Kidney glomerular epithelial cell (primary cell): ENCODE measurements at regions not wholly inside any gene's neighbourhood (a gene's known extent, or its start where the extent isn't known, plus 50 kb on each side); places are given as distances from the start of the nearest gene placed in this dataset.

Source experiments
- DNase-seq: peaks from one replicate; lab custom pipeline; 2025; lab: John Stamatoyannopoulos, UW

DNA sequence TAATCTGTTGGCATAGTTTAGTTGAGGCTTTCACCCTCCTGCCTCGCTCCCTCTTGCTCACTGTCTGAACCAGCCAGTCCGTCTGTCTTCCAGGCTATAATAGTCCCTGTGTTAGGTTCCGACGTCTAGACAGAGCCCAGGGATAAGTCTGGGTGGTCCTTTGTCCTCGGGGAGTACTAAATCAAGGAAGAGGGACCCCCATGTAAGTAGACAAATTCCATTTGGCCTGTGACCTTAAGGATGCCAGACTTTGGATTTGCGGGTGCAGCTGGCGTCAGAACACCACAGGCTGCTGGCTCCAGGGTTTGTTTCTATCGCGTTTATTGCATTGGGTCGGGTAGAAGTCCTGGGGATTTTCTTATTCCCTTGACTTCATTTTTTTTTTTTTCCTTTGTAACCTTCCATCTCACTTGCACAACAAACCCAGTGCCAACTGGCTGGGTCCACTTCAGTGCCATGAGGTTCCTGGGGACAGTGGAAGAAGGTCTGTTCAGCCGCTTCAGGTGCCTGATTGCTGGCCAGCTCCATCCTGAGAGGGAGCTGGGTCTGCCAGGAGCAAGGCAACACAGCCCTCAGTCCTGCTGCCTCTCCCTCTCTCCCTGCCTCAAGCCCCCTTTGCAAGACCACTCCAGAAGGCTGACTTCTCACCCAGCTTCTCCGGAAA lies 95.4 kb upstream of the KLHL25 start:
- DNase-seq = no peak

DNA sequence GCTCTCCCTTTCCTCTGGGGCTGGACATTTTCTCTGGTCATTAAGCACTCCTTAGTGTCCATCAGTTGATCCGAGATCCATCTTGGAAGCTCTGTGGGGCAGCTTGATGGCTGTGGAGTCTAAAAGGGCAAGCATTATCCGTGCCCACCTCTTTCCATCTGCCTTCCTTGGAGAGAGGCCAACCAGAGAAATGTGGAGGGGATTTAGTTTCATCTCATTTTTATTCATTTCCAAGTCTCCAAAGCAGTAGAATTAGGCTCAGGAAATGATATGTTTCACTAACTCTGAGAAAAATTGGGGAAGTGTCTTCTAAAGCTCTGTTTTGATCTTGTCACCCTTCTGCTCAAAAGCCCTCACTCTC lies 95.9 kb upstream of the KLHL25 start:
- DNase-seq = no peak

DNA sequence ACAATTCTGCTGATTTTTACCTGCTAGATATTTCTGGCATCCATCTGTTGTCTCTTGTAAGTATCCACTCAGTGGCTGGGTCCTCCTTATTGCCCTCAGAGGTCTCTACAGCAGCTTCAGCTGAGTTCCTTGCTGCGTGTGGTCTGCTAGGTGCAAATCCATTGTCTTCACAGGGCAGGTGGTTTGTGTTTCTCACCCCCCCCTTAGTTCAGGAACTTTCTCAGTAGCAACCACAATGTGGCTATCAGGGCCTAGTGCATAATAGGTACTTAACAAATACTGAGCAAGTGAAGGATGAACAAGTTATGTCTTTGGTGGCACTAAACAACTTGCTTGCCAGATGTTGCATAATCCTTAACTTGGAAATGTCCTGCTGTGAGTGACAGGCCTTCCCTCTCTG lies 96.7 kb upstream of the KLHL25 start:
- no peak for DNase-seq

DNA sequence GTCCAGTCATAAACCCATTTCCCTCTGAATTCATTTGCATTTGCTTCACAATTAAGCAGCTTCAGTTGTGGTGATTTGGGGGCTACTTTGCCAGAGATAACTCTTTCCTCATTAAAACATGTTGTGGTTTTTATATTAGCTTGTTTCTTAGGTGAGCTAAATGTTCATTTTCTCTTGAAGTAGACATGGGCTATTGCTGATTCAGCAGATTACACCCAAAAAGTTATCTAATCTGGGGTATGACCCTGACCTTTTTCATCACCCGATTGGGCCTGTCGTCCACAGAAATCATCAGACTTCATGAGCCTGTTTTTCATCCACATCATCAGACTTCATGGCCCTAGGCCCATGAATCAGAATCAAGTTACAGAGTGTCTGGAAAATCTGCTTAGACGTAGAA lies 97.5 kb upstream of the KLHL25 start:
- no peak for DNase-seq

DNA sequence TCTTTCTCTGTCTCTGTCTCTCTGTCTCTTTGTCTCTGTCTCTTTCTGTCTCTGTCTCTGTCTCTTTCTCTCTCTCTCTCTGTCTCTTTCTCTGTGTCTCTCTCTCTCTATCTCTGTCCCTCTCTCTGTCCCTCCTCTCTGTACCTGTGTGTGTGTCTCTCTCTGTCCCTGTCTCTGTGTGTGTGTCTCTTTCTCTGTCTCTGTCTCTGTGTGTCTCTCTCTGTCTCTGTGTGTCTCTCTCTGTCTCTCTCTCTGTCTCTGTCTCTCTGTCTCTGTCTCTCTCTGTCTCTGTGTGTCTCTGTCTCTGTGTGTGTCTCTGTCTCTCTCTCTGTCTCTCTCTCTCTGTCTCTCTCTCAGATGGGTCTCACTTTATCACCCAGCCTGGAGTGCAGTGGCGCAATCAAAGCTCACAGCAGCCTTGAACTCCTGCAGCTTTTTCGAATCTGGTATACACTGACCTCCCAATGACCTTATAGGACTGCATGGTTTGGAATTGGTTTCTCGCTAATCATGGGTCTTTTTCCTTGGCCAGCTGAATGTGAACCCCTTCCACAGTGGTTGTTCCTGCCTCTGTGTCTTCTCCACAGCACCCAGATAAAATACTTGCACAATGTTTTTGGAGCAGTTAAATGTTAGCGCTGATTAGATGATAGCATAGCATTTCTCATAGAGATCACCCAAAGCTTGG lies 102.6 kb upstream of the KLHL25 start:
- DNase-seq = no peak

DNA sequence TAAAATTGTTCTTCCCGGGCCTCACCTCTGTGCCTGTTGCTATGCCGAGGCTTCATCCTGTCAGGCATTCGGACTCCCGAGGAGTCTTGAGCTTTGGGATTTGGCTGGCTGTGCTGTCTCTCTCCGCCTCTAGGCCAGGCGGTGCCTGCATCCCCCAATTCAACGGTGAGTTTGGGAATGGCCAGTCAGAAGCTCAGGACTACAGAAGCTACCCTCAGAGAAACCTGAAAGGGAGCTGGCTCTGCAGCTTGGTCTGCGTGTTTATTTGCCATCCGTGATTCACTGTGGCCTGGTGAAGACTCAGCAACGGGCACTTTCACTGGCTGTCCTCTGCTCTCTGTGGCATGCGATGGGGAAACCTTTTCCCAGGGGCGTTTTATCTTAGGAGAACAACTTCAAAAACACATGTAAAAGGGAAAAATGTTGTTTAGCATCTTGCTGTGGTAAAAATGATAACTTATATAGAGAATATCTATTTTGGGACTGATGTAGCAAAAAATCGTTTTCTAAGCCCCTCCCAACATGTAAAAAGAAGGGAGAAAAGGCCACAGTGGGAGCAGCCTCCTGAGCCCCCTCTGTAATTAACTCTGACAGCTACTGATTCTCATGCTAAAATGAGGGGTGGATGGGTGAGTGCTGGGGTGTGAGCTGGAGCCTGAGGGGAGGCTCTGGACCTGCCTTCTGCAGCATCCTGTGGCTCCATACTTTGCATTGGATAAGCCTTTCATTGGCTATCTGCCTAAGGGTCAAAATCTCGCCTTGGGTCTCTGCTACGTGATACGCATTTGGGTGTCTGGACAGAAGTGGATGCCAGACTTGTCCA lies 103.4 kb upstream of the KLHL25 start:
- DNase-seq = no peak

DNA sequence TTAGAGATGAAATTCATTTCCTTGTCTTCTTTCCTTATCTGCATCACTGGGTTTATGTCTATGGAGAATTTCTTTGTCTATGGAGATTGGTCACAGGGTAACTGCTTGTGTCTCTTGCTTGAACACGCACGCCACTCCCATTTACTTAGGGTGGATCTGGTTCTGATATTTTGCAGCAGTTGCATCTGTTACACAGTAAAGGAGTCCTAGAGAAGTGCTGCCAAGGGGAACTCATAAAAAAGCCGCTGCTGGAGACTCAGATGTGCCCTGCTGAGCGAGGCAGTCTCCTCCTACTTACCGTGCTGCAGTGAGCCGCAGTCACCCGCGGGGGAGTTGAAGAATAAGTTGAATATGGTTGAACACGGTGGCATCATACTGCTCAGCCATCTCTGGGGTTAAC lies 105.2 kb upstream of the KLHL25 start:
- DNase-seq = no peak

DNA sequence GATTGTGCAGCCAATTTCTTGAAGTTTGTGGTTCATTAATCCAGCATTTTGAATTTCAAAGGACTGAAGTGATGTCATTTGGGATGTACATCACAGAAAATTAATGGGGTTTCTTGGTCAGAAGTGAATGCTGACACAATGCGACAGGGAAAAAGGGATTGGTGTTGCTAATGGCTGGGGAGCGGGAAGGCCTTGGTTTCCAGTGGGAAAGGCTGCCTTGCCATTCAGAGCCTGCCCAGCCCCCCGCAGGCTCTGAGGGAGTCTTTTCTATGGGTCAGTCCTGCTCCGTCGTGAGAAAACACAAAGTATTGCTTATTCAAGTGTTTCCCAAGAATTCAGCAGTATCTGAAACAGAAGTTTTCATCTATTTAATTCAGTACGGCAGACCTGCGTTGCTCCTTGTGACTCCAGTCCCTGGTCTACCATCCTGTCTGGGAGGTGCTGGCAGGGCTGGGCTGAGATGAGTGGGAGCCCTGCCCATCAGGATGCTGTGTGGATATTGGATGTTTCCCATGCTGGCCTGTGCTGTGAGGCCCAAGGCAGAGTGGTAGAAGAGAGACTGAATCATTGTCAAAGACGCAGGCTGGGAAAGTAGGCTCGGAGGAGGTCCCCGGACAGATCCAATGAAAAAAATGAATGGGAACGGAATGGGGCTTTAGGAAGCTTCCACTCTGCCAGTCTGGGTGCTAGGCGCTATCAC lies 111.2 kb upstream of the KLHL25 start:
- no peak for DNase-seq

DNA sequence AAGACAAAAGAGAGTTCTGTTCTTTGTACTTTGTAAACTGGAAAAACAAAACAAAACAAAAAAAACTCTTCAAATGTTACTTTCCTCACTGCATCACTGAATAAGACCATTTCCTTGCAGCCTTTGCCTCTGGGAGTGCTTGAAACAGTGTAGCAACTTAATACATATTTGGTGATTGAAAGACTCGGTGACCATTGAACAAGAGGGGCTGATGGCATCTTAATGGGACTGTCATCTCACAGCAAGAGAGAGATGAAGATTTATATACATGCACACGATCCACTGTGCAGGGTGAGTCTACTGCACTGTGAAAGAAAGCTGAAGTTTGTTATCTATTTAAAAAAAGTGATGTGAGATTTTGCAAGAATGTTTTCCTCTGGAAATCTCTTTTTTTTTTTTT lies 111.9 kb upstream of the KLHL25 start:
- DNase-seq = no peak

DNA sequence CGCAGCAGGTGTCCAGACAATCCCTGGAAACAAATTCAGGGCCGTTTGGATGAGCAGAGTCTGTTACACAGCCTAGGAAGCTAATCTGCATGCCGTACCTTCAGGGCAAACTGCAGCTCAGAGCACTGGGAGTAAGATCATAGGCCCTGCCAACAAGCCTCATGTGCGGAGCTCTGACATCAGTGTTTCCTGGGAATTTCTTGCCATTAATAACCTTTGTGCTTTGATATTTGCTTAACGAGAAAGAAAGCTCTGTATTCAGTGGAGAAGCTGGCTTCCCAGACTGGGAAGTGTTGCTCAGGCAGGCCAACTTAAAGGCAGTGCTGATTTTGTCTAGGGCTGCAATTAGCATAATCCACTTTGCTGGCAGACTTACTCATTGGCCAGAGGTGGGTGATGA lies 116.1 kb upstream of the KLHL25 start:
- DNase-seq = no peak

DNA sequence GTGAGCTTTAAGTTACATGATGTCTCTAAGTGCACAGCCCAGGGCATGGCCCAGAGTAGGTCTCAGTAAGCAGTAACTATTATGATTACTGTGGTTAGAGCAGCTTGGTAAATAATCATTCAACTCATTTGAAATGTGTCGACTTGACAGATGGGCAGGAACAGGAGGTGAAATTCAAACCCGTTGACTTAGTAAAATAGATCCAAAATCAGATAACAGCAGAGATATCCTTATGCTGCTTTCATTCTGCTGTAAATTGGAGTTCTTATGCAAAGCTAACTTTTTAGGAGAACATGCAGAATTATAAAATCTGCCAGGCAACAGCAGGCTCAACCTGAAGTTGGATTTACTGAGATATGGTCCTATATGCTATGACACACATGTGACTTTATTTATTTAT lies 118.7 kb upstream of the KLHL25 start:
- no peak for DNase-seq

DNA sequence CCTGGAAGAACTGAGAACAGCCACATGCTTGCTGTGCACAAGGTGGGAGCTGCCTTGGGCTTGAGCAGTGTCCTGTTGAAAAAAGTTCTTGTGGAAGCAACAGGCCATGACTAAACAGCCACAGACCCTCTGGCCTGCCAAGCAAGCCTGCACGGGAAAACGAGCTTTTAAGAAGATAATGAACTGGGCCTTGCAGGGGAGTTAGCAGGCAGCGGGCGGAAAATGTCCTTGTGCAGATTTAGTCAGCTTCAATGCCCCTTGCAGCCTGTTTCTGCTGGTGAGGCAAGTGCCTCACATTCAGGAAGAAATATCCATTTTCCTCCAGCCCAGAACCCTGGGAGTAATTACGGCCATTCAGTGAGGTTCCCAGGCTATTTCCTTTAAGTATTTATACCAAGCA lies 126.2 kb upstream of the KLHL25 start:
- DNase-seq = no peak

DNA sequence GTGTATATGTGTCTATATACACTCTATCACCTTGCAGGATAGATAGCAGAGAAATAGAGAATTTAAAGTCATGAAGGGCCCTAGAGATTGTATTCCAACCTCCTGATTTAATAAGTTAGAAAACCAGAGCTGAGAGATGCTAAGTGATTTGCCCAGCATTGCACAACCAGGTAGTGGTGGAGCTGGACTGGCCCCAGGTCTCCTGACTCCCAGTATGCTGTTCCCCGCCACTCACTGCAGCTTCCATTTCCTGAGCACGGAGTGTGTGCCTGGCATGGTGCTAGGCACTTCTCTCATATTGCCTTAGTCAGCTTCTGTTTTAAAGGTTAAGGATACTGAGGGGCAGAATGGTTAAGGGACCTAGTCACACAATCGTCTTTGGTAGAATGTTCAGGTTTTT lies 129.4 kb upstream of the KLHL25 start:
- no peak for DNase-seq

DNA sequence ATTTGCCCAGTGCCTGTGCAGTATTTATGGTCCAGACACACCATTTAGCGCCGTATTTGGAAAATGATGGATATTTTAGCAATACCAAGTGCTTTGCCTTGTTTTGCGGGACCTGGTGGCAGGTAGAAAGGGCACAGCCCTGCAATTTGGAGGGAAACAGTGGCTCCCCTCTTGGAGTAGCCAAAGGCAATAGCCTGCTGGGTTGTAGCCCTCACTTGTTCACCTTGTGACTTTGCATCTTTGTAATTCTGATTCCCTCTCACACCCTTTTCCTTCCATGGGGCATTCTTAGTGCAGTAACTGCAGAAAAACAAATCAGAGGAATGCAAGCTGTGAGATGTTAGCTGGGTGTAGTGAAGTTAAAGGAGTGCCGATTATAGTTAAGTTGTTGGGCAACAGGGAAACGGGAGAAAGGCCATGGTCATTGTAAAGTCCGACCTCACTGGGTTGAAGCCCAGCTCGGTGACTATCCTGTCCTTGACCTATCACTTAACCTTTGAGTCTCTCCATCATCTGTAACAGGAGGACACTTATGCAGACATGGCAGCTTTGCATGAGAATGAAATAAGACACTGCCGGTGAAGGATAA lies 131.0 kb upstream of the KLHL25 start:
- DNase-seq = no peak

DNA sequence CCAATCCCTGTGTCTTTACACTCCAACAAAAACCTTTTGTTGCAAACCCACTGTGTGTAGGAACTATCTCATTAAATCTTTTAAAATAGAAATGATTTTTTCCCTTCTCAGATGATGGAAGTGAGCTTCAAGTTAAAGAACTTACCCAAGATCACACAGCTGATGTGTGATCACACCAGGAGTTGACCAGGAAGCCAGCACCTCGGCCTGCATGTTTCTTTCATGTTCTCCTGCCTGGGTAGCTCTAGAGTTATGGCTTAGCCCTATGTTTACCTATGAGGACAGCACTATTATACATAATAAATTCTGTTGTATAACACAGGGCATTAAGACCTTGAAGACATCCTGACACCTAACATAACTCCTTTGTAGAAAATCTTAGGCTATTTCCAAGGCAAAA lies 132.1 kb upstream of the KLHL25 start:
- DNase-seq = no peak

DNA sequence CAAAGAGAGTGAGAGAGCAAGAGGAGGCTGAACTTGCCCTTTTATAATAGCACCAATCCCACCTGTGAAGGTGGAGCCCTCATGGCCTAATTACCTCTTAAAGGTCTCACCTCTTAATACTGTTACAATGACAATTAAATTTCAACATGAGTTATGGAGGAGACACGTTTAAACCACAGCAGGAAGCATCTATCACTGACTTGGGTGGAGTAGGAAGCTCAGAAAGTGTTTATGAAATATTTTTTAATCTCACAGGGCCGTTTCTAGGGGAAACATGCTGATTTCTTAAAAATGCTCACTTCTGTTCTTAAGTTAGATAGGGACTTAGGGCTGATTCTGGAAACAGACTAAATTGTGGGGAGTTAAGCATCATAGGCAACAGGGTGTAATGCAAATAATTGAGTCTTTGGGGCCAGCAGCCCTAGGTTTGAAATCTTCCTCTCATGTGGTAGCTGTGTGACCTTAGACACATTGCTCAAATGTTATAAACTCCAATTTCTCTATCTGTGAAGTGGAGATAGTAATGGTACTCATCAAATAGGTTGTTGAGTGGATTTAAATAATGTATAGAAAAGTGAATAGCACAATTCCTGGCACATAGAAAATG lies 133.3 kb upstream of the KLHL25 start:
- no peak for DNase-seq

DNA sequence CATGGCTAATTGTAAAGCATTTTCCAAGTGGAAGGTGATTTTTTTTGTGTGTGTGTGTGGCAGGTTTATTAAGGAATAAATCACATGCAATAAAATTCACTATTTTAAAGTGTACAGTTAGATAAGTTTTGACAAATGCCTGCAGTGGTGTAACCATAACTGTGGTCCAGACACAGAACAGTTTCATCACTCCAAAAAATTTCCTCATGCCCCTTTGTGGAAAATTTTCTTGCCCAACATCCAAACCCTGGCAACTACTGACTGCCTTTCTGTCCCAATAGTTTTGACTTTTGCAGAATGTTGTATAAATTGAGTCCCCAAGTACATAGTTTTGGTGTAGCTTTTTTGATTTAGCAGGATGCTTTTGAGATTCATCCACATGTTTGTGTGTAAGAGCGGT lies 135.1 kb upstream of the KLHL25 start:
- no peak for DNase-seq

DNA sequence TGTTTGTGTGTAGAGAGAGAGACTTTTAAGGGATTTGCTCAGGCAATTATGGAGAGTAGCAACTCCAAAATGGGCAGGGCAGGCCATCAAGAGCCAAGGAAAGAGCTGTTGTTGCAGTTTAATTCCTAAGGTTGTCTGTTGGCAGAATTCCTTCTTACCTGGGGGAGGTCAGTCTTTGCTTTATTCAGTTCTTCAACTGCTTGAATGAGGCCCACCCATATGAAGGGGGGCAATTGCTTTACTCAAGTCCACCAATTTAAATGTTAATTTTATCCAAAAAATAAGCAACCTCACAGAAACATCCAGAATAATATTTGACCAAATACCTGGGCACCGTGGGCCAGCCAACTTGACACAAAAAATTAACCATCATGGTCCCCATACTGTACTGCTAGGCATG lies 137.7 kb upstream of the KLHL25 start:
- no peak for DNase-seq

DNA sequence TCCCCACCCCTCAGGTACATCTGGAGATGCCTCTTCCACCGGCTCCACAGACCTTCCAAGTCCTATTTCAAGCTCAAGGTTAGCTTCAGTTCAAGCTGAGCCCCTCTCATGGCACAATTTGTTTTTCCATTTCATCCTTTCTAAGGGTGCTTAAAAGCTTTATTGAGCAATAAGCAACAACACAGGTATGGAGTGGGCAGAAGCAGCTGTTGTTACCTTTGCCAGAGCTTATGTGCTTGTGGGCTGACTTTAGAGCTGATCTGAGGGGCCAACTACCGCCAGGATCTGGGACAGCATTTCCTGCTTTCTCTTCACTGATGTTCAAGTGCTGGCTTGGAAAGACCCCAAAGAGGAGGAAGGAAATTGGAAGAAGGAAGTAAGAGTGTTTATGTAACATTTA lies 140.0 kb upstream of the KLHL25 start:
- DNase-seq = no peak

DNA sequence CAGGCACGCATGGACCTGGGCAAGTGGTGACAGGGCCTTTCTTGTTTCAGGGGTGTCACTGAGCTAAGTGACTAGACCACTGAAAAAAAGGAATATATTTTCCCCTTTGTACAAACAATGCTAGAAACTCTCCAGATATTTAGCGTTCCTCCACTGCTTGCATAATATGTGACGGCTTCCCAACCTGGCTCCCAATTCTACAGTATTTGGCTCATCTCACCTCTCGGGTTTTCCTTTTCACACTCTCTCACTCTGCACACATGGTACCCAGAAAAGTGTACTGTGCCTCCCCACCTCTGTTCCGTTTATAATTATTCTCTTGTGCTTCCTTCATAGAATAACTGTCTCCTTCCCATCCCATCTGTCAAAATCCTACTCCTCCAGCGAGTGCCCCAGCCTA lies 140.5 kb upstream of the KLHL25 start:
- no peak for DNase-seq

DNA sequence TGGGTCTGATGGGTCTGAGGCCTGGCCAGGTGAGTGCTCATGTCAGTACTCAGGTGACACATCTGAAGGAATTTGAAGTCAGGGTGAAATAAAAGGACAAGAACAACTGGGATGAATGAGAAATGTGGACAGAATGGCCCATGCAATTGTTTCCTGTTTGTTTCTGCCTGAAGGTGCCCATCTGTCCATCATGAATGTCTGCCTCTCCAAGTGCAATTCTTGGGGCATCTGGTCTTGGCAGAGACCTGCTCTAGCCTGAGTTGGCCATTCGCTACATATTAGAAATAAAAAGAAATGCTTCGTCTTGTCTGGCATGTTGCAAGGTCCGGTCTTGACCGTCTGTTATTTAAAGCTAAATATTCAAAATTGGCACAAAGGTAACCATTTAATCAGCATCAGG lies 142.0 kb upstream of the AGBL1 start:
- DNase-seq = no peak
